Activated CD8-positive, alpha-beta memory T cell treated with anti-CD3 and anti-CD28 coated beads, Interleukin-2, amount 50 U/mL, for 24 hours (primary cell): ENCODE measurements at regions not wholly inside any gene's neighbourhood (a gene's known extent, or its start where the extent isn't known, plus 50 kb on each side); places are given as distances from the start of the nearest gene placed in this dataset.
"Not testable (repeated sequence)": the region's sequence is repeated elsewhere in the genome, so short reads cannot be mapped to it uniquely, and the experiment has no call there.

Experiments
- DNase-seq: peaks from one replicate; pipeline ENCODE4 v3.0.0-alpha.2; 2020; ENCODE audit errors: extremely low read depth

DNA sequence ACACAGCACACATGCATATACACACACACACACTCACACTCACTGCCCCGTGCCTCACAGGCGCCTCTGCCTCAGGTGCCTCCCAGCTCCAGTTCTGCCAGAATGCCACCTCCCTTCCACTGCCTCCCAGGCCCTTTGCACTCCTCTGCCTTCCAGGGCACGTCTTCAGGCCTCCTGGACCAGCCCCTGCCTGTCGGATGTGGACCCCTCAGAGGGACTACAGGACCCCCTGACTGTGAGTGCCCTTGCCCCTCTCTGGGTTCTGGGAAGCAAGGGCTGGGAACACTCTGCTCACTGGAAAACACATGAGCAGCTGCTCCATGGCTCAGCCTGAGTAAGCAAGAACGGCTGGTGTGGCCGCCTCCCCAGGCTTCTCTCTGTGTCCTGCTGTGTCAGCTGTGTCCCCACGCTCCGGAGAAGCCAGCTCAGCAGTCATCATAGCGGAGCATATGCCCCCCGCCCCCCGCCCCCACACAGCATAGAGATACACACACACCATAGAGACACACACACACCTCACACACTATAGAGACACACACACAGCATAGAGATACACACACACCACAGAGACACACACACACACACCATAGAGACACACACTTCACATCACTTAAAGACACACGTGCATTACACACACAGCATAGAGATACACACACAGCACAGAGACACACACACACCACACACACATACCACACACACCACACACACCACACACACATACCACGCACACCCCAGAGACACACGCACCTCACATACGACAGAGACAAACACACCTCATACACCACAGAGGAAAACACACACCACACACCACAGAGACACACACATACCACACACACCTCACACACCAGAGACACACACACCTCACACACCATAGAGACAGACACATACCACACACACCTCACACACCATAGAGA, 271.3 kb downstream of the CYRIA start:
- no peak for DNase-seq

DNA sequence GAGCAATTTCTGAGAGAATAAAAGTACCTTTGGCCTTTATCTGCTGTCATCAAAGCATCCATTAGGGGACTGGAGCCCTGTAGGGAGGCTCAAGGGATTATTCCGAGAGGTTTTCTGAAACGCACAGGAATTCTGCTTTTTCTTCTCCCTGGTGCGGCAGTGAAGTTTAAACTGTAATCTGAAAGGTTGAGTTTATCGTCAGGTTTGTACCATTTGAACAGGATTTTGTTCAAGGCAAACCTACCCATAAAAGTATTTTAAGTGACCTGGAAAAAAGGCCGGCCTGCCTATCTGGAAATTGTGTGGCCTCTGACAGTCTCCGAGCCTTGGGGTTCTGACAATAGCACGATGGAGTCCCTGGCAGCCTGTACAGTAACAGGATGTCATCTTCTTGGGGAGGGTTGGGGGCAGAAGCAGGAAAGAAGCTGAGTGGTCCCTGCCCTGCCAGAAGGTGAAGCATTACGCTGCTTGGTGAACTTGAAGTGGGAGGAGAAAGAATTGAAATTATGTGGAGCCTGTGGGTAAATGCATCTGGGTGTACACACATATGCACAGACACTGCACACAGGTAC, 272.0 kb downstream of the CYRIA start:
- DNase-seq, result no peak

DNA sequence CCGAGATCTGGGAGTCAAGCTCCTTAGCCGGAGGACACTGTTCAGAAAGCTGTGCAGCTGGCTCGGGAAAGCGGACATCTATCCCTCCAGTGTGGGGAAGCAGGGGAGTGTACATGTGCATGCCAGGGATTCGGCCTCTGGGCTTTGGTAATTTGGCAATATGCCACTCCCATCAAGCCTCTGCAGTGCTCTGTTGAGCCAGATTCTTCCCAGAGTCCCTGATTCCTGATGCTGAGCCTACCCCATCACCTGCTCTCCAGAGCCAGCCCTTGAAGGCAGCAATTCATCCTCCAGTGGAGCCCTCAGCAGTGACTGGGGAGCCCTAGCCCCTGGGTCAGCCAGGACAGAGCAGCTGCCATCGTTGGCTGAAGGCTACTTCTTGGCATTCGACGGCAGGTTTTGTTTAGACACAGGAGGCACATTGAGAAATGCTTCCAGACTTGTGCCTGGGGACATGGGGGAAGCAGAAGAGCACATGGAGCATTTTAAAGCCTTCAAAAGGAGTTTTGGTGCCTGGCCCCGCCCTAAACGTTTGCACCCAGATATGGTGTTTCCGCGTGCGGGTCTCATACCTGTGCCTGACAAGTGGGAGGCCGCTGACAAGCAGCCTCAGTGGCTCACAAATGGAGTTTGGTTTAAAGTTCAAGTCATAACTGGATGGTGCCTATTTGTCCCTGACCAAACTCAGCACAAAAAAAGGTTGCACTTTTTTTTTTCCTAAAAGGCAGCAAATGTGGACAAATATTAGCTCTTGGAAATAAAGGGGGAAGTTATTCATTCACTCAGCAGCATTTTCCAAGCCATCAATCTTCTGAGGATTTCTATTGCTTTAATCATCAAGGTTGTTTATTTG, 272.8 kb downstream of the CYRIA start:
- DNase-seq, result no peak

DNA sequence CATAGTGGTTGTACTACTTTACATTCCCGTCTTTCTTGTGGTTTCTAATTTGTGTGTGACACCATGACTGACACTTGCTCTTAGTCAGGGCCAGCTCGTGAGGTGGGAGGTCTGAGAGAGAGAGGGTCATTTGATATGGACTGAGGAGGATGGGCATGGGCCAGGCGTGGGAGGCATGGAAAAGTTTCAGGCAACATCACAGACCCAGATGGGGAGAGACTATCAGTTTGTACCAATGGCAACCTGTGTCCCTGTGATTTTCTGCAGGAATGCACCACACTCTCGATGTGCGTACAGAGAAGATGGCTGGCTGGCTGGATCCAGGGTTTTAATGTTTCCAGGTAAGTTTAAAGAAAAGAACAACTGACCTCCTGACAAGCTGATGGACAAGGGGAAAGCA, 273.6 kb downstream of the CYRIA start:
- DNase-seq, result no peak

DNA sequence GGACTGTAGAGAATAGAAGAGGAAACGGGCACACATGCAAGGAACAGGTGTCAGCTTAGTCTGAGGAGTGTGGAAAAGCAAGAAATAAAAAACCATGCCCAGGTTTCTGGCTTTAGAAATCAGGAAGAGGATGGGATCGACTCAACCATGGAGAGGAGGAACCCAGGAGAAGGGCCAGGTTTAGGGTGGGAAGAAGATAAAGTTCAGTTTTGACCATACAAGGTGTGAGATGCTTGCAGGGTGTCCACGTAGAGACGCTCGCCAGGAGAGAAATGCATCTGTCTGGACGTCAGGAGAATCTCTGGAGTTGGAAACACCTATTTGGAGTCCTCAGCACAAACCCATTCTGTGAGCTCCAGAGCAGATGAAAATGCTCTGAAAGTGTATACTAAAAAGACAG, 275.1 kb downstream of the CYRIA start:
- DNase-seq, result no peak

DNA sequence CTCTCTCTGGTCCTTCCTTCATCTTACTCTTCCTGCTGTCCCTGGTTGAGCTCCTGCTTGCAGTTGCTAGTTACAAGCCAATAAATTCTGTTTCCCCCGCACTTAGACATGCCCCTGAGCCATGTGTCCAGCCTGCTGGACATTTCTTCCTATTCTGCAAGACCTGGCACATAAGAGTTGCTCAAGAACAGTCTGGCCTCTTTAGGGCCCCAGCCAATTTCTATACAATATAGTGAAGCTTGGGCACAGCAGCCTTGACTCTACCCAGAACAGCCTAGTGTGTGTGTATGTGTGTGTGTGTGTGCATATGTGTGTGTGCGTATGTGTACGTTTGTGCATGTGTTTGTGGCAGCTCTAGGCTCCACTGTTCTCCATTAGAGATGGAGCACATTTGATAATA, 276.0 kb downstream of the CYRIA start:
- no peak for DNase-seq

DNA sequence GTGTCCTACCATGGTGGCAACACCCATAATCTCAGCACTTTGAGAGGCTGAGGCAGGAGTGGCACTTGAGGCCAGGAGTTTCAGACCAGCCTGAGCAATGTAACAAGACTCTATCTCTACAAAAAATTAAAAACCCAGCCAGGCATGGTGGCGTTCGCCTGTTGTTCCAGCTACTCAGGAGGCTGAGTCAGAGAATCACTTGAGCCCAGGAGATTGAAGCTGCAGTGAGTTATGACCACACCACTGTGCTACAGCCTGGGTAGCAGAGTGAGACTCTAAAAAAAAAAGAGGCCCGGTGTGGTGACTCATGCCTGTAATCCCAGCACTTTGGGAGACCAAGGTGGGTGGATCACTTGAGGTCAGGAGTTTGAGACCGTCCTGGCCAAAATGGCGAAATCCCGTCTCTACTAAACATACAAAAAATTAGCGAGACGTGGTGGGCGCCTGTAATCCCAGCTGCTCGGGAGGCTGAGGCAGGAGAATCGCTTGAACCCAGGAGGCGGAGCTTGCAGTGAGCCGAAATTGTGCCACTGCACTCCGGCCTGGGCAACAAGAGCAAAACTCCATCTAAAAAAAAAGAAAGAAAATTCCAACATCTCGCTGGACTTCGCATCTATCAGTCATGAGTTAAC, 277.3 kb downstream of the CYRIA start:
- DNase-seq, result not testable (repeated sequence)

DNA sequence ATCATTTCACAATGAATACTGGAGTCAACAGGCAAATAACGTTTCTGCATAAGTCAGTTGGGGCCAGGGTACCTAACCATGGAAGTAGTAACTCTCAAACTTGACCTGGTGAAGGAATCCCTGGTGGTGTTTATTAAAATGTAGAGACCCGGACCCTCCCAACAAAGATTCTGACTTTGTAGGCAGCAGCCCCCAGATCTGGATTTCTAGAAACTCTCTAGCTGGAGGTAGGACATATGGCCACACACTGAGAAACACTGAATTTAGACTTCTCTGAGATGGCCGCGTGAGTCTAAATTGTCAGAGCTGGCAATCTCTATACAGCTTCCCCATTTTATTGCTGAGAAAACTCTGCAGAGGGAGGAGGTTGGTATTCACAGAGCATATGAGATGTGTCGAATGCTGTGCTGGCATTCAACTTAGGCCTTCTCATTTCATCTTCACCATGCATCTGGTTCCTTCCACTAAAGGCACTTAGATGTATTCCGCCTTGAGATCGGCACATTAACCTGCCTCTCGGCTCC, 278.1 kb downstream of the CYRIA start:
- DNase-seq, result no peak

DNA sequence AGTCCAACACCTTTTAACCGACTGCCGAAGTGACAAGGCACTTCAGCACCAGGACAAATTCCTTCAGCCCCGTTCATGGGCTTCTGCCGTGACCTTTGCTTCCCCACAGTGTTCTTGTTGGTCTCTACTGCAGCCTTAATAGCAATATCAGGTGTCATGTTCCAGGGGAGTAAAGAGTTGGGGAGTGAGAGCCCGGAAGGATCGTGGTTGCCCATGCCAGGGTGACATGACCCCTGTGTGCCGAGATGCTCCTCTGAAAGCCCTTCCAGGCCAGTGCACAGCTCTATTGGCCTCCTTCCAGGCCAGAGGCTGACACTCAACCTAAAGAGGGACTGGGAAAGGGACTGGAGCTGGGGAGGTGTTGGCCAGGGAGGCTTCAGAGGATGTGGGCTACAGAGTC, 279.2 kb downstream of the CYRIA start:
- no peak for DNase-seq

DNA sequence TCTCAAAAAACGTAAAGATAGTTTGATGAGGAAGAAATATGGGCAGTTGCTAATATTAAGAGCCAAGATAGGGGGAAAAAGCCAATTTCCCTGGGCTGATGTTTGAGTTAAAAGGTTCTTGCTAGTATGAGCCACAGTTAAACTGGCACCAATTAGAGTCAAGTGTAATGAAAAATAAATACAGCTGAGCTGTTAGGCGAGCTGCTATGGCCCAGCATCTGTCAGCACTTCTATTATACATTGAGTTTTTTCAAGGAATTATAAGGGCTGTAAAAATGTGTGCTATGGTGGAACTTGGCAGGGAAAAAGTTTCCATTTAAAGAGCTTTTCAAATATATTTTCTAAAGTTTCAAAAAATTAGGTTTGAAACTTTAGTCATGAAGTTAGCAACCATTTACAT, 279.6 kb downstream of the CYRIA start:
- DNase-seq, result no peak

DNA sequence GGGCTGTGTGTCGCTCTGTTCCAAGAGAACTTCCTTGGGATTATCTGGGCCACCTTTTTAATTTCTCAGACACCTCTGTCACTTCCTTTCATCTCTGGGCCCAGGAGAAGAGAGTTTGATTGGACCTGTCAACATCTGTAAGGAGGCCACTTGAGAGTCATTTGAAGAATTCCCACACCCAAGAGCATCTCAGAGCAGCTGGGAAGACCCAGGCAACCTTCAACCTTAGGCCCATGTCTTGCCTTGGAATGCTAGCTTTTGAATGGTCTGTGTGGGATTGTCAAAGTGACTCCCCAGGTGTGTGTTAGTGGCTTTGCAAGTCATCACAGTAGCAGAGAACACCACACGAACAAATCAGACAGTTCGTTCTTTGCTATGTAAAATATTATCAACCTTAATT, 280.3 kb downstream of the CYRIA start:
- no peak for DNase-seq

DNA sequence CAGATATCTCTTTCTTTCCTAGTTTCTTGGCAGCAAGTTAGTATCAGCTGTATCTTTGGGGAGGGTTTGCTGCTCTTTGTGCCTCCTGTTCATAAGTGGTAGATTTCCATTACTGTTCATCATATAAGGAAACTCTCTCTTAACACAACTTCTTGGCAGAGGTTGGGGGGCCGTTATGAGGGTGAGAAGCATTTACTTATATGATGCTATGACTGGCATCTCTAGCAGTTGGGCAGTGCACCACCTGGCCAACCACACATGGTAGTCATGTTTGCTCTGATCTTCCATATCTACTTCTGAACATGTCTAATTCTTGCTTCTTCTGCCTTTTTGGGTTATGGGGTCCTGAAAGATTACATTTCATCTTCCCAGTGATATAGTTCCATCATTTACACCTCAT, 282.2 kb downstream of the CYRIA start:
- DNase-seq, result no peak

DNA sequence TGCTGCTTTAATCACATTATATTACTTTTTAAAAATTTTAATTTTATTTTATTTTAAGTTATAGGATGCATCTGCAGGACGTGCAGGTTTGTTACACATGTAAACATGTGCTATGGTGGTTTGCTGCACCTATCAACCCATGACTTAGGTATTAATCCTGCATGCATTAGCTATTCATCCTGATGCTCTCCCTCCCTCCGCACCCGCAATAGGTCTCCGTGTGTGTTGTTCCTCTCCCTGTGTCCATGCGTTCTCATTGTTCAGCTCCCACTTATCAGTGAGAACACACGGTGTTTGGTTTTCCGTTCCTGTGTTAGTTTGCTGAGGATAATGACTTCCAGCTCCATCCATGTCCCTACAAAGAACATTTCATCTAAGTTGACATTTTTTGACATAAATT, 283.2 kb downstream of the CYRIA start:
- no peak for DNase-seq

DNA sequence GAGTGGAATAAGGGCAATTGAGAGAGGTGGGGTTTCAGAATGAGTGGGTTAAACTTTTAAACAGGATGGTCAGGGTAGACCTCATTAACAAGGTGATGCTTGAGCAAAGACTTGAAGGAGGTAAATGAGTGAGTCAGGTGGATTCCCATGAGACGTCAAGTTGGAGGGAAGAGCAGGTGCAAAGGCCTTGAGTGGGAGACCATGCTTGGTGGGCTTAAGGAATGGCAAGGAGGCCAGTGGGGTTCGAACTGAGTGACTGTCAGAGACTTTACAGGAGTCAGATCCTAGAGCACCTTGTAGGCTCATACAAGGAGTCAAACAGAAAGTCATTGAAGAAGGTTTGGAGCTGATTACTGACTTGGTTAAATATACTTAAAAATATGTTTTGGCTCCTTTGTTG, 284.1 kb downstream of the CYRIA start:
- DNase-seq, result no peak

DNA sequence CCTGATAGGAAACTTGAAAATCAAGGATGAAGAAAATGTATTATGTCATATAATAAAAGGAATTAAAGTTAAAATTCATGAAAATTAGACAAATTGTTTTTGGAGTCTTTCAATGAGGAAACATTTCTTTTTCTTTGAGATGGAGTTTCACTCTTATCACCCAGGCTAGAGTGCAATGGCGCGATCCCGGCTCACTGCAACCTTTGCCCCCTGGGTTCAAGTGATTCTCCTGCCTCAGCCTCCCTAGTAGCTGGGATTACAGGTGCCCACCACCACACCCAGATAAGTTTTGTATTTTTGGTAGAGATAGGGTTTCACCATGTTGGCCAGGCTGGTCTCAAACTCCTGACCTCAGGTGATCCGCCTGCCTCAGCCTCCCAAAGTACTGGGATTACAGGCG, 285.7 kb downstream of the CYRIA start:
- not testable (repeated sequence) for DNase-seq

DNA sequence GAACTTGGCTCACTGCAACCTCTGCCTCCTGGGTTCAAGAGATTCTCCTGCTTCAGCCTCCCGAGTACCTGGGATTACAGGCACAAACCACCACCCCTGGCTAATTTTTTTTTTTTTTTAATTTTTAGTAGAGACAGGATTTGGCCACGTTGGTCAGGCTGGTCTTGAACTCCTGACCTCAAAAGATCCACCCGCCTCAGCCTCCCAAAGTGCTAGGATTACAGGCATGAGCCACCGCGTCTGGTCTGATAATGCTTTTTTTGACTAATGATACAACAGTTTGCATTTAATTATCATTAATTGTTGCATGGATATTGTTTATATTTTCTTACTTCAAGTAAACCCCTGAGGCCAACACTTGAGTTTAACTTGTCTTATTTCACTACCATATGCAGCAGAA, 286.6 kb downstream of the CYRIA start:
- DNase-seq, result not testable (repeated sequence)

DNA sequence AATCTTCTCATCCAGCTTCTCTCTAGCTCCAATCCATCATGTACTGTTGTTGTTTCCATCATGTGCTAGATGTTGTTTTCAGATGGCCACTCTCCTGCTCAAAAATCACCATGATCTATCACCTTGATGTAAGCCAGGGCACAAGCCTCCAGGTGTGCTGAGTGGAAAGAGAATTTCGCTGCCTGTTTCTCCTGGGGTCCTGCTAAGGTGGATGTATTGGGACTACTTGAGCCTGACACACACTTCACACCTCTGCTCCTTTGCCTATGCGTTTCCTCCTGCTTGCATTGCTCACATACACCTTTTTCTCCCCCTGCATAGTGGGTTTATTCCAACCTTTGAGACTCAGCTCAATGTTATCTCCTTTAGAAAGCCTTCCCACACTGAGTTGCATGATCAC, 287.6 kb downstream of the CYRIA start:
- no peak for DNase-seq

DNA sequence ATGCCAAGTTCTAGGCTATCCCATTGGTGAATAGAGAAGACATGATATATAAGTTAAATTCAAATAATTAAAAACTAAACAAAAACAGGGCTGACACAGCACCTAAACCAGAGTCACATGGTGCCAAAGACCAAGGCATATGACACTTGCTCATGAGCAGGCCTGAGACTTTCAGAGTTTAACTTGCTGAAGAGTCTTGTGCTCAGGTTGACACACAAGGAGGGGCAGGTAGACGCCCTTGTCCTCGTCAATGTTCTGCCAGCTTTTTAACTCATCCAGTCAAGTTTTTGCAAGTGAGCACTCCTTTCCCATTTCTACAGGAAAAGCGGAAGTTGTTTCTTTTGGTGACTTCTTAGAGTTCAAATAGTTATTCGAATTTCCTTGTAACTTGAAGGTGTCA, 289.7 kb downstream of the CYRIA start:
- DNase-seq, result no peak

DNA sequence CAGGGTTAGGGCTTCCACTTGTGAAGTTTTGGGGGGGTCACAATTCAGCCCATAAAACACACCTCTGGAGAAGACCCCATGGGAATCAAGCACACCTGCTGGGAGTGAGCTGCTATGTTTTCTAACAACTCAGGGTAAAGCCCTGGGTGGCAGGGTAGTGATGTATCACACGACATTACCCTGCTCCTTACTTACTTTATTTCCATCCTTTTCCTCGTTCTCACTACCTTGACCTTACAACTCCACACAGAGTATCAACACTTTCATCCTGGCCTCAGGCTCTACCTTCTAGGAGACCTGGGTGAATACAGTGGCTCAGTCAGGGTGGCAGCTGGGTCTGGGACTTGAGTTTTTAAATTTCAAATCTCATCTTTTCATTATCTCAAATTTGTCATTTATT, 290.3 kb downstream of the CYRIA start:
- DNase-seq, result no peak

DNA sequence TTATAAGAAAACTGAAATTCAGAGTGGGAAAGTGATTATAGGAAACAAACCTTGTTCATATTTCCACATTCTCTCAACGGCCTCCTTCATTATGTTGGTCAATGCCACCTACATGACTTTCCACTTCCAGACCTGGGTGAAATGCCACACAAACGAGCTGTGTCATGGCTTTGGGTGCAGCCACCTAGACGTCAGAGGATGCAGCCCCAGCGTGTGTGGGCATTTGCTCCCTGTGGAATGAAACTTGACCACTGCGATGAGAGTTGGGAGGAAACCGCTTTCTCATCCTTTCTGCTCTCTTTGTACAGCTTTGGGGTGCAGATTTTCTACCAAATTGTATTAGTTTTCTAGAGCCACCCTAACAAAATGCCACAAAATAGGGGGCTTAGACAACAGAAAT, 291.0 kb downstream of the CYRIA start:
- DNase-seq, result no peak

DNA sequence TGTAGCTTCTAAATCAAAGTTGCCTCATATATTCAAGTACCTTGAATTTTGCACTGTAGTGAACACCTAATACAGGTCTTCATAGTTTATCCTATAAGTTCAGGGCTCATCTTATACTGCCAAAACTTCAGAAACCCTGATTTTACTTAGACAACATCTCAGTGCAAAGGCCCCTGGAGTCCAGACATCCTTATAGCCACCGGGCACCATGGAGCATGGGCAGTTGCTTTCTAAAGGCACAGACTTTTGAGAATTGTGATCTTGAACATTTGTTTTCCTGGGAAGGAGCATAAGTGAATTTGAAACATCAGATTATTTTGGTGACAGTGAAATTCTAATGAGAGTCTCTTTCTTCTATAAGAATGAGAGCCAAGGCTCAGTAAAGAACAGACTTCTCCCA, 292.3 kb downstream of the CYRIA start:
- no peak for DNase-seq

DNA sequence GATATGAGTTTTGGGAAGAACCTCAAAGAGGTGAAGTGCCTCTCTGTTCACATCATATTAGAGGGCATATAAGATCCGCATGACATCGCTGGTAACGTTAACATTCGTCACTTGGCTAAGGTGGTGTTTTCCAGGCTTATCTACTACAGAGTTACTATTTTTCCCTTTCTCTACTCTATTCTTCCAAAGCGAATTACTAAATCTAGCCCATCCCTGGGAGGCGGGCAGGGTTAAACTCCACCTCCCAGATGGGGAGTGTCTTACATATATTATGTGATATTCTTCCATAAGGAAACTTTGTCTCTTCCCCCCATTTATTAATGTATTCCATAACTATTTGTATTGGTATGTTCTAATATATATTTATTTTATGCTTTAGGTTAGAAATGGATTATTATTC, 293.9 kb downstream of the CYRIA start:
- DNase-seq, result no peak
